ENCODE measurements at regions not wholly inside any gene's neighbourhood (a gene's known extent, or its start where the extent isn't known, plus 50 kb on each side); places are given as distances from the start of the nearest gene placed in this dataset.

- Histone ChIP-seq H3K79me2 (ENCODE audit: insufficient read depth, low read length) (no peaks in the 10 kb centered on the region), H3K27me3 (ENCODE audit: insufficient read depth, low read length, poor library complexity, severe bottlenecking) (no peaks in the 10 kb centered on the region), H4K20me1 (ENCODE audit: insufficient read depth, low read length, poor library complexity, severe bottlenecking) (no peaks in the 10 kb centered on the region), H3K4me1 (ENCODE audit: insufficient read depth, low read length, poor library complexity, severe bottlenecking) (no peaks in the 10 kb centered on the region), H3K36me3 (ENCODE audit: insufficient read depth, low read length) (no peaks in the 10 kb centered on the region), H3K4me3 (ENCODE audit: low read length, poor library complexity, severe bottlenecking) (no peak overlapping the region), H3F3A (ENCODE audit: low read depth) (no peaks in the 10 kb centered on the region), H3K9me2 (replicated peaks; ENCODE audit: low read depth, low read length) (no peaks in the 10 kb centered on the region), H3K9ac (ENCODE audit: low read depth, low read length, poor library complexity, severe bottlenecking) (no peak overlapping the region), H2AFZ (ENCODE audit: low read length) (no peak overlapping the region), H3K9me3 (ENCODE audit: insufficient read depth, low read depth, low read length) (no peaks in the 10 kb centered on the region), H3K4me2 (ENCODE audit: low read depth, low read length, poor library complexity, severe bottlenecking) (no peak overlapping the region)
- TF ChIP-seq EZH2phosphoT487 (IDR thresholded peaks at IDR 0.05; ENCODE audit: borderline replicate concordance), result no peak
- TF ChIP-seq, protein P1, sequence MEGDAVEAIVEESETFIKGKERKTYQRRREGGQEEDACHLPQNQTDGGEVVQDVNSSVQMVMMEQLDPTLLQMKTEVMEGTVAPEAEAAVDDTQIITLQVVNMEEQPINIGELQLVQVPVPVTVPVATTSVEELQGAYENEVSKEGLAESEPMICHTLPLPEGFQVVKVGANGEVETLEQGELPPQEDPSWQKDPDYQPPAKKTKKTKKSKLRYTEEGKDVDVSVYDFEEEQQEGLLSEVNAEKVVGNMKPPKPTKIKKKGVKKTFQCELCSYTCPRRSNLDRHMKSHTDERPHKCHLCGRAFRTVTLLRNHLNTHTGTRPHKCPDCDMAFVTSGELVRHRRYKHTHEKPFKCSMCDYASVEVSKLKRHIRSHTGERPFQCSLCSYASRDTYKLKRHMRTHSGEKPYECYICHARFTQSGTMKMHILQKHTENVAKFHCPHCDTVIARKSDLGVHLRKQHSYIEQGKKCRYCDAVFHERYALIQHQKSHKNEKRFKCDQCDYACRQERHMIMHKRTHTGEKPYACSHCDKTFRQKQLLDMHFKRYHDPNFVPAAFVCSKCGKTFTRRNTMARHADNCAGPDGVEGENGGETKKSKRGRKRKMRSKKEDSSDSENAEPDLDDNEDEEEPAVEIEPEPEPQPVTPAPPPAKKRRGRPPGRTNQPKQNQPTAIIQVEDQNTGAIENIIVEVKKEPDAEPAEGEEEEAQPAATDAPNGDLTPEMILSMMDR (conservative IDR thresholded peaks at IDR 0.05; ENCODE audit: low read length), result no peak
Observed at GRCh38 chr1:208601561-208601960, 357.4 kb upstream of the PLXNA2 start.

GRCh38 chr1:208603721-208604120 is 359.5 kb upstream of the PLXNA2 start:
- Histone ChIP-seq H4K20me1 (ENCODE audit: insufficient read depth, low read length, poor library complexity, severe bottlenecking) (no peaks in the 10 kb centered on the region), H3K4me2 (ENCODE audit: low read depth, low read length, poor library complexity, severe bottlenecking) (no peak overlapping the region), H3K9me2 (replicated peaks; ENCODE audit: low read depth, low read length) (no peaks in the 10 kb centered on the region), H3F3A (ENCODE audit: low read depth) (no peaks in the 10 kb centered on the region), H3K9me3 (ENCODE audit: insufficient read depth, low read depth, low read length) (no peaks in the 10 kb centered on the region), H2AFZ (ENCODE audit: low read length) (no peak overlapping the region), H3K79me2 (ENCODE audit: insufficient read depth, low read length) (no peaks in the 10 kb centered on the region), H3K27me3 (ENCODE audit: insufficient read depth, low read length, poor library complexity, severe bottlenecking) (no peaks in the 10 kb centered on the region), H3K36me3 (ENCODE audit: insufficient read depth, low read length) (no peaks in the 10 kb centered on the region), H3K4me1 (ENCODE audit: insufficient read depth, low read length, poor library complexity, severe bottlenecking) (no peaks in the 10 kb centered on the region), H3K9ac (ENCODE audit: low read depth, low read length, poor library complexity, severe bottlenecking) (no peak overlapping the region), H3K4me3 (ENCODE audit: low read length, poor library complexity, severe bottlenecking) (no peak overlapping the region)
- TF ChIP-seq, protein P1 (conservative IDR thresholded peaks at IDR 0.05; ENCODE audit: low read length), result no peak

GRCh38 chr1:208604295-208604694 is 360.1 kb upstream of the PLXNA2 start:
- no peaks in the 10 kb centered on the region for H3K9me2 ChIP-seq (replicated peaks; ENCODE audit: low read depth, low read length)
- no peak overlapping the region for H3K9ac ChIP-seq (ENCODE audit: low read depth, low read length, poor library complexity, severe bottlenecking)
- H3K79me2 ChIP-seq (ENCODE audit: insufficient read depth, low read length), result no peaks in the 10 kb centered on the region
- no peak overlapping the region for H3K4me2 ChIP-seq (ENCODE audit: low read depth, low read length, poor library complexity, severe bottlenecking)
- H3K4me3 ChIP-seq (ENCODE audit: low read length, poor library complexity, severe bottlenecking), result no peak overlapping the region
- H4K20me1 ChIP-seq (ENCODE audit: insufficient read depth, low read length, poor library complexity, severe bottlenecking), result no peaks in the 10 kb centered on the region
- TF ChIP-seq, protein P1 (conservative IDR thresholded peaks at IDR 0.05; ENCODE audit: low read length), result no peak
- no peak for TF ChIP-seq EZH2phosphoT487 (IDR thresholded peaks at IDR 0.05; ENCODE audit: borderline replicate concordance)
- H3K4me1 ChIP-seq (ENCODE audit: insufficient read depth, low read length, poor library complexity, severe bottlenecking), result no peaks in the 10 kb centered on the region
- H3K36me3 ChIP-seq (ENCODE audit: insufficient read depth, low read length), result no peaks in the 10 kb centered on the region
- H3K9me3 ChIP-seq (ENCODE audit: insufficient read depth, low read depth, low read length), result no peaks in the 10 kb centered on the region
- no peaks in the 10 kb centered on the region for H3F3A ChIP-seq (ENCODE audit: low read depth)
- no peaks in the 10 kb centered on the region for H3K27me3 ChIP-seq (ENCODE audit: insufficient read depth, low read length, poor library complexity, severe bottlenecking)
- H2AFZ ChIP-seq (ENCODE audit: low read length), result no peak overlapping the region

Measured in Loucy (cell line).